ENCODE measurements at regions not wholly inside any gene's neighbourhood (a gene's known extent, or its start where the extent isn't known, plus 50 kb on each side); places are given as distances from the start of the nearest gene placed in this dataset.

- H3K4me3 ChIP-seq (ENCODE audit: low read depth, low read length) = no peak overlapping the region
- TF ChIP-seq CTCF (IDR thresholded peaks at IDR 0.05; ENCODE audit: control insufficient read depth, extremely low read depth, insufficient read depth) = no peak
- no peak for DNase-seq (ENCODE audit: low read depth)
Observed at GRCh38 chr15:70493376-70493775, 270.0 kb downstream of the UACA start.

- no peak for TF ChIP-seq CTCF (IDR thresholded peaks at IDR 0.05; ENCODE audit: control insufficient read depth, extremely low read depth, insufficient read depth)
- no peak for DNase-seq (ENCODE audit: low read depth)
- no peak overlapping the region for H3K4me3 ChIP-seq (ENCODE audit: low read depth, low read length)
Observed at GRCh38 chr15:70492240-70493177, 270.8 kb downstream of the UACA start.

DNA sequence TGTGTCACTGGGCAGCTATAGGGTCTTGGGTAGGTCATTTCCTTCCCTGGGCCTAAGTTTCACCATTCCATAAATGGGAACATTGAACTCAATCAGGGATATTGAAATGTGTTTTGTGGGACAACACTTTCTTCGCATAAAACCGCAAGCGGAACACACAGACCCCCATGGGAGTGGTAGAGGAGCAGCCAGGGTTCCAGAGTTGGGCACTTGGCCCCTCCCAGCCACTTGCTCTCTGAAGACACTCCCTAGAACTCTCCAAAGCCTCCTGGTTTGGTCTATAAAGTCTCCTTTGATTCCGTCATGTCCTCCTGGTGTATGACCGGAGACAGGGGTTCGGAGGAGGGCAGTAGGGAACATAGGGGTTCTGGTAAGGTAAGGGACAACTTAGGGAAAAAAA lies 271.7 kb downstream of the UACA start:
- H3K4me3 ChIP-seq (ENCODE audit: low read depth, low read length) = no peak overlapping the region
- TF ChIP-seq CTCF (IDR thresholded peaks at IDR 0.05; ENCODE audit: control insufficient read depth, extremely low read depth, insufficient read depth) = no peak
- DNase-seq (ENCODE audit: low read depth) = no peak

GRCh38 chr15:70491201-70491621 lies 272.1 kb downstream of the UACA start:
- no peak overlapping the region for H3K4me3 ChIP-seq (ENCODE audit: low read depth, low read length)

GRCh38 chr15:70490838-70491155 lies 272.6 kb downstream of the UACA start:
- no peak for TF ChIP-seq CTCF (IDR thresholded peaks at IDR 0.05; ENCODE audit: control insufficient read depth, extremely low read depth, insufficient read depth)
- no peak for DNase-seq (ENCODE audit: low read depth)
- H3K4me3 ChIP-seq (ENCODE audit: low read depth, low read length) = no peak overlapping the region

More at GRCh38 chr15:70491201-70491621, 272.1 kb downstream of the UACA start:
- no peak for DNase-seq (ENCODE audit: low read depth)
- no peak for TF ChIP-seq CTCF (IDR thresholded peaks at IDR 0.05; ENCODE audit: control insufficient read depth, extremely low read depth, insufficient read depth)

DNA sequence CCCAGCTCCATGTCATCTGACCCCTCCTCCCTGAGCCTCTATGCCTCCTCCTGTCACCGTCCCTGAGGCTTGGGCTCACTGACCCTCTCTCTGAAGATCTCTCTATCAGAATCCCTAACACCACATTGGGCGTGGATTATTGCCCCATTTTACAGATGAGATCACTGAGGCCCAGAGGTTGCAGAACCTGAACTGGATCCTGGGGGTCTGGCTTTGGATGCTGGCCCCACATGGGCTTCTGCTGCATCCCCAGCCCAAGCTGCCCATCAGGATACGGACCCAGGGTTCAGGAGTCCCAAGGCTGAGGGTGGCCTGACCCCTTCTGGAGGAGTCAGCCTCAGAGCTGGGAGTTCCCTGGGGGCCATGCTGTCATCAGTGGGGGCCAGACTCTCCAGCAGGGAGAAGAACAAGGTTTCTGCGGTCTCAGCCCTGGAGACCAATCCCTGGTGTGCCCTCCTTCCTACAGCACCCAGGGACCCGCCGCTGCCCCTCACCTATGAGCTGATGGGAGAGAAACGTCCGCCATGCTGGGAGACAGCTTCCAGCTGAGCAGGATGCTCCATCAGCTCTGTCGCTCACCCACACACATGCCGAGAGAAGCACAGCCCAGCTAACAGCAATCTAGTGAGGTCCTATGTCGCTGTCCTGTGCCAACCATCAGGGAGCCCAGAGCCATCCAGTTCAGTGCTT lies 273.1 kb downstream of the UACA start:
- H3K4me3 ChIP-seq (ENCODE audit: low read depth, low read length) = no peak overlapping the region
- DNase-seq (ENCODE audit: low read depth) = no peak
- no peak for TF ChIP-seq CTCF (IDR thresholded peaks at IDR 0.05; ENCODE audit: control insufficient read depth, extremely low read depth, insufficient read depth)
